ENCODE measurements at regions not wholly inside any gene's neighbourhood (a gene's known extent, or its start where the extent isn't known, plus 50 kb on each side); places are given as distances from the start of the nearest gene placed in this dataset.

DNA sequence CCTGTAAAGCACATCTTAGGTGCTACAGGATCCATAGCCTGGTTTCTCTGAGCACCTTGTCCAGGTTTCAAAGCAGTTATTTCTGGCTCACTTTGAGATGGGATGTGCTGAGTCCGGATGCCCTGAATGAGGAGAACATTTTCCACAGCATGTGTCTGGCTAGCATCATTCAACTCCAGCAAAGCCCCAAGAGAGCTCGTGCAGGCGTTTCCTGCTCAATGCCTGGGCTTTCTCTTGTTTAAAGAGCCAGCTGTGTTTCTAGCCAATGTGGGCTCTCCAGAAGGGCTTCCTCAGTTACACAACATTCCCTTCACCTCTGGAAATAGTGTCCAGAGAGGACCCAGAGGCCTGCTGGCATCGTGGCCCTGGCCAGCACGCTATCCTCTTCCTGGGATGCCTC is 411.7 kb downstream of the DMAC1 start:
- no peak for TF ChIP-seq GATA3 (IDR thresholded peaks at IDR 0.05; ENCODE audit: low read depth, low read length)
- TF ChIP-seq GATA2 (IDR thresholded peaks at IDR 0.05; ENCODE audit: low read depth, low read length), result no peak

Measured in SH-SY5Y (cell line).